OCI-M1 (cell line): ENCODE measurements at regions not wholly inside any gene's neighbourhood (a gene's known extent, or its start where the extent isn't known, plus 50 kb on each side); places are given as distances from the start of the nearest gene placed in this dataset.
"Not testable (repeated sequence)": the region's sequence is repeated elsewhere in the genome, so short reads cannot be mapped to it uniquely, and the experiment has no call there.

Experiments
- DNase-seq: peaks from one replicate; lab custom pipeline; 2025; lab: John Stamatoyannopoulos, UW

GRCh38 chr2:238750212-238750904, 97.5 kb upstream of the TWIST2 start:
- no peak for DNase-seq

- peak; percentile 10 for DNase-seq
These were observed 93.6 kb upstream of the TWIST2 start for GRCh38 chr2:238754259-238754658.

- DNase-seq = peak; percentile 2
These were observed 86.0 kb upstream of the TWIST2 start for GRCh38 chr2:238761868-238762267.

- DNase-seq = no peak
These were observed 84.4 kb upstream of the TWIST2 start for GRCh38 chr2:238763471-238763995.

- no peak for DNase-seq
These were observed 82.3 kb upstream of the TWIST2 start for GRCh38 chr2:238765590-238765989.

GRCh38 chr2:238771218-238771617, 76.7 kb upstream of the TWIST2 start:
- no peak for DNase-seq

GRCh38 chr2:238771639-238772038, 76.2 kb upstream of the TWIST2 start:
- no peak for DNase-seq

GRCh38 chr2:238772635-238773297, 75.1 kb upstream of the TWIST2 start:
- no peak for DNase-seq

GRCh38 chr2:238773472-238773871, 74.4 kb upstream of the TWIST2 start:
- DNase-seq = no peak

- no peak for DNase-seq
These were observed 73.8 kb upstream of the TWIST2 start for GRCh38 chr2:238774071-238774470.

- DNase-seq = no peak
These were observed 72.8 kb upstream of the TWIST2 start for GRCh38 chr2:238774980-238775509.

GRCh38 chr2:238775591-238775990, 72.3 kb upstream of the TWIST2 start:
- no peak for DNase-seq

GRCh38 chr2:238776003-238776760, 71.7 kb upstream of the TWIST2 start:
- peak; percentile 9 for DNase-seq

- not testable (repeated sequence) for DNase-seq
These were observed 71.2 kb upstream of the TWIST2 start for GRCh38 chr2:238776761-238777046.

- DNase-seq = no peak
These were observed 70.4 kb upstream of the TWIST2 start for GRCh38 chr2:238777369-238778067.

GRCh38 chr2:238784671-238785527, 63.0 kb upstream of the TWIST2 start:
- DNase-seq = peak; percentile 54

GRCh38 chr2:238785528-238785860, 62.4 kb upstream of the TWIST2 start:
- DNase-seq = no peak

- DNase-seq = no peak
These were observed 61.5 kb upstream of the TWIST2 start for GRCh38 chr2:238786379-238786778.

- no peak for DNase-seq
These were observed 60.9 kb upstream of the TWIST2 start for GRCh38 chr2:238786792-238787490.

GRCh38 chr2:238787501-238787900, 60.4 kb upstream of the TWIST2 start:
- no peak for DNase-seq
